Hematopoietic multipotent progenitor cell treated with erythropoietin and hydrocortisone succinate and interleukin-3 and kit ligand, for 15 days (in vitro differentiated cells): ENCODE measurements at regions not wholly inside any gene's neighbourhood (a gene's known extent, or its start where the extent isn't known, plus 50 kb on each side); places are given as distances from the start of the nearest gene placed in this dataset.

ENCODE experiments used
- DNase-seq: peaks from one replicate; pipeline ENCODE4 v3.0.0-alpha.2; 2015; ENCODE audit warnings: low spot score

DNA sequence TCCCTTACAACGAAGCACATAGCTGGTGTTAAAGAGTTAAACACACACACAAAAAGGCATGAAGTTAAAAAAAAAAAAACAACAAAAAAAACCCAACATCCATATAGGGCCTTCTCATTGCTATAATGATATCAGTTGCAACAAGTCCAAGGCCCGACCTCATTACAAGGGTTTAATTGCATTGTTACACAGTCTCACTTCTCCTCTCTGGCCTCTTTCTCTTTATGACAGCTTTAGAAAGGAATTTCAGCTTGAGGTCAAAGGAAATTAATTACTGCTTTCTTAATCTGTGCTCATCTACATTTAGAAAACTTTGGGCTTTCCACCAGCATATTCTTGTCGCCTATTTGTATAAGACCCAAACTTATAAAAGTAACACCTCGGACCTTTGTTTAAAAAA is 342.1 kb downstream of the NR2F2 start:
- no peak for DNase-seq

DNA sequence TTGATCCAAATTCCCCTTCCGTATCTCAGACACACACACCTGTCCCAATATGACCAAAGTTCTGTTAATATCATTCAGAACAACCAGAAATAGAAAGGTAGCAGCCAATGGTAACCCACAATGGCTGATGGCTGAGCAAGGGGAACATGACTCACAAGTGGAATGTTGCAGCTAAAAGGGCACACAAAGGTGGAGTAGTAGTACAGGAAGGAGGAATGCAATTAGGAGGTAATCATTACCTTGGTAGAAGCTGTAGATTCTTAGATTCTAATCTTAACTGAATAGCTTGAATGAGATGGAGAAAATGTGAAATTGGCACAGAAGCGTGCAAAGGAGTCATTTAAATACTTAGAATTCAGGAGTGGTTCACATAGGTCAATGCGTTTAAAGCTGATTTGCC is 347.9 kb downstream of the NR2F2 start:
- no peak for DNase-seq

DNA sequence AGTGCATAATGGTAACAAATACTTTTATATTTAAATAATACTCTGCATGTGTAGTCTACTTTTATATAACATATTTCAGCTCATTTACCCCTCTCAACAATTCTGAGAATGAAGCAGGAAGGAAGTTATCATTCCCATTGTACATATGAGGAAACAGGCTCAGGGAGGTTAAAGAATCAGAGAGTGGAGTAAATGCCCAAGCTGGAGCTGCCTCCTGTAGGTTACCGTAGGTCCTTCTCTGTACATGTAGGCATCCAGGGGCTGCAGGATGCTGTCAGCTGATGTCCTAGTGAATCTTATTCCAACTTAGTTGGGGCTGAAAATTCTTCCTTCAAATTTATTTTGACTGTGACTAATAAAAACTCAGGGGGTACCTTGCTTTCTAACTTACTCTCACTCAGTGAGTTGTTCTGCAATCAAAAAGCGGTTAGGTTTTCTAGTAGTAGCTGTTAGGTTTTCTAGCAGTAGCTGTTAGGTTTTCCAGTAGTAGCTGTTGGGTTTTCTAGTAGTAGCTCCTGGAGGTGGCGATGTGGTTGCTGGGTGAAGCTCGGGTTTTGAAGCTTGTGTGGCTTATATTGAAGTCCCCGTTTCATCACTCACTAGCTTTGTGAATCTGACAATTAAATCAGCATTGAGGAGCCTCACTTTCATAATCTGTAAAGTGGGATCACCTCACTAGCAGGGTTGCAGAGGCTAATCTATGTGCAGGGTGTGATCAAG is 357.0 kb downstream of the NR2F2 start:
- DNase-seq, result no peak

DNA sequence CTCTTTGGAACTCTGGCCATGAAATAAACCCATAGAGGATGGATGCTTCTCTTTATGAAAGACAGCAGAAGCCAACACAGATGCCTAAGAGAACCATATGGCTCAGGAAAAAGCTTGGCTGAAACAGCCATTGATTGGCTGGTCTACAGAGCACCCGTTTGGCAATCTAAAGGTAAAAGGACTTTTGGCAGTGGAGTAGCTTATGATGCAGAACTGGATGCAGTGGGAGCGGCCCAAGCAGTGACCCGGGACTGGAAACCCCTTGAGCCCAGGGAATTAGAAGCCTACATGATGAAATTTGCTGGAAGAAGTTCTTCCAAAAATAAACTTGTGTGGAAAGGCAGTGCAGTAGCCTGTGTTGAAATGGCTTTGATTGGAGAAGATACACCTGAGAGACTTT is 360.2 kb downstream of the NR2F2 start:
- DNase-seq, result no peak

DNA sequence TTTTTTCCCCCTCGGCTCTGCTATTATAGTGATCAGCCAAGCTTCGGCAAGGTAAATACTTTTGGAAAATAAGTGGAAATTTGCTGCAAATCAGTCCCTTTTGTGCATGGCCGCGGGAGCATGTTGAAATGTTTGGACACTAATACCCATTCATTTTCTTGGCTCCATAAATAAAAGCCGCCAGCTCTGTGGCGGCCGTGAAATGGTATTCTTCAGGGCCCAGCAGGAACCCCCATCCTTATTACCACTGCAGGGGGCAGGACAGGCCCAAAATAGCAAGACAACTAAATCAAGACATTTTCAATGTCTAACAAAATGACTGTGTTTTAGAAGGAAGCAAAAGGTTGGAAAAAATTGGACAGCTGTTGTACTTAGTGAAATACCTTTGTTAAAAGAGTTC is 362.3 kb downstream of the NR2F2 start:
- no peak for DNase-seq

DNA sequence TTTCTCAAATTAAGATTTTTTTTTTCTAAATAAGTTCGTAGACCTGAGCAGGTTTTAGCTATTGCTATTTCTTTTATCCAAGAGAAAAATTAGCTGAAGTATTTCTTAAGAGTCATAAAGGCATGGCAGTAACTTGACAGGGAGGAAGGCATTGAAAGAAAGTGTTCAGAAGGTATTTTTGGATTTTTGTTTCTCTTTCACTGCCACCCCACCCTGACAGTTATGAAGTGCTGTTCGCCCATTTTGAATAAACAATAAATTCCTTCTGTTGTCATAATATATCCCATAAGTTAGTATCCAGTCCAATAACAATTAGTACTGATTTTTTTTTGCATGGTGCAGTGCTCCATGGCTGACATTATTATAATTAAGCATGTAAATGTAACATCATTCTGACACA is 363.0 kb downstream of the NR2F2 start:
- no peak for DNase-seq

DNA sequence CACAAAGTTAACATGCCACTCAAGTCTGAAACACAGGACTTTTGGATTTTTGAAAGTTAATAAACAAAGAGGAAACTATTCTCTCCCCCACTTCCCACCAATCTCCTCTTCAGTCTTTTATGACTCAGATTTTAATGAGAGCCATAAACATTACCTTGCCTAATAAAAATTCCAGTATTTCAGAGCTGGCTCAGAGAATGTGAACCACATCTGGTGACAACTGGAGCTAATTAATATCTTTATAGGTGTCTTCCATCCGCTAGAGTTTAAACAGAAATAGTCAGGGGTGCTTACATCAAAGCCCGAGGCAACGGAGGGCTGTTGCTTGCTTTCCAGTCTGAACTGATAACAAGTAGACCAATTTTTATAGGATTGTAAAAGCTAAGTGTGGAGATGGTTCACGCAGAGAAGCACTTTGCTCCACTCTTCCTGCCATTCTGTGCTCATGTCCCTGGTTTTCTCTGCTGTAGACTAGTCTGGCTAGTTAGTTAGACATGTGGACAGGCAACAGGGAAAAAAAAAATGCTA is 363.6 kb downstream of the NR2F2 start:
- DNase-seq, result no peak

DNA sequence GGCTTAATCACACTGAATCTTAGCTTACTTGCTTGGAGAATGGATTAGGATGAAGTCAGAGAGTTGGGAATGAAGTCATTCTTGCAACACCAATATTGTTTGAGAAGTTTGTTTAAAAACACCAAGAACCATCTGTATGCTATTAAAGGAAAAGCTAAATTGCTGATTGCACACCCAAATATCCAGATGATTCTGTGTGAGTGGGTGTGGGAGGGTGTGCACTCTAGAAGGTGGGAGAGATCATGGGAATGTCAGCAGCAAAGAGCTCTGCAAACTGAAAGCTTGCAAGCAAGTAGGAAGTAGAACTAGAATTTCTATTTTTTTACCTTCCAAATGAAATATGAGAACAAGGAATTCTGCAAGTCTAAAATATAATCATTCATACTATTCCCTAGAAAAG is 364.9 kb downstream of the NR2F2 start:
- no peak for DNase-seq

DNA sequence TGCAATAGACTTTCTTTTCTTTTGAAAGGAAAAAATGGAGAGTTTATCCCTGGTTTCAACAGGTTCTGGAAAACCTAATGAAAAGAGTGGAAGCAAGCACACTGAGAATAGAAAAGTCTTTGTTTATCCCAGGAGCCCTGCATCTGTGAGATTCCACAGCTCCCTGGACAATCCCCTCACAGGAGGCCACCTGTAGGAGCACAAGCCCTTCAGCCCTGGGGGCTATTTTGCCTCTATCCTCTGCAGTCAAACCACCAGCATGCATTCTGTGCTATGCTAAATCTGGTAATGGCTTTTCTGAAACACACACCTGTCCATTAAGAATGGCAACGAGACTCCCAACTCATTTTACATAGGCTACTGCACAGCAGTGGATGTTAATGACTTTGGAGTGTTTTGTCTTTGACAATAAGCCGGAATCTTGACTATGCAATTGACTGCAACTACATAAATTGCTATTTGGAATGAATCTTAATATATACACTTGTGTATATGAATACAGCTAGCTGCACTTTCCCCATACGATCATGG is 369.4 kb downstream of the NR2F2 start:
- DNase-seq, result no peak

DNA sequence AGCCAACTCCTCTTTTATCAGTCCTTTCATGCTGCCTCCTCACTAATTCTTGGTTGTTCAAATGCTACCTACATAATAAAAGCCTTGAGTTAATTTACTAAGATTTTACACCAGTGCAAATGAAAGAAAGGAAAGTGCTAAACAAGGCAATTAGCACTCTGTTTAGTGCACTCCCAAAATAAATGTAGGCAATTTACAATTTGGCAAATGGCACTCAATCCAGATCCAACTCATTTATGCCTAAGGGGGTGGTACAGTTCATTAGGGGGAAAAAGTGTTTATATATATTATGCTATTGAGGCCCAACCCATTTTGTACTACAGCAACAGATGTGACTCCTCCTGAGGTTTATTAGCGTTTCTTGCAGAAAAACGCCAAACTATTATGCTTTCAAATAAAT is 370.1 kb downstream of the NR2F2 start:
- no peak for DNase-seq

DNA sequence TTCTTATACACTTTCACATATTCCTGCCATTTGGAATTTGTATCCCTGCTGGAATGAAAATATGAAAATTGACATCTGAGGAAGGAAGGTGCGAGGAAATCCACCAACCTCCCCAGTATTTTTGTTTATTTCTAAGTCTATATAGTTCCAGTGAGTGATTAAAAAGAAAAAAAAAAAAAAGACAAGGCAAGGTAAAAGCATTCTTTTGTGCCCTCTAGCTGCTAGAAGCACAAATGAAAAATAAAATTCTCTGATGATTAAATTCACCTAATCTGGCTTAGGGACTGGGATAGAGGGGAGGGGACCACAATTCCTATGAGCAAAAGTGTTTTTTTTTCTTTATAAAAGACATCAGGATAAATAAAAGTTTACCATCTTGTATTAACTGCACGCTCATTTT is 370.9 kb downstream of the NR2F2 start:
- DNase-seq, result no peak

DNA sequence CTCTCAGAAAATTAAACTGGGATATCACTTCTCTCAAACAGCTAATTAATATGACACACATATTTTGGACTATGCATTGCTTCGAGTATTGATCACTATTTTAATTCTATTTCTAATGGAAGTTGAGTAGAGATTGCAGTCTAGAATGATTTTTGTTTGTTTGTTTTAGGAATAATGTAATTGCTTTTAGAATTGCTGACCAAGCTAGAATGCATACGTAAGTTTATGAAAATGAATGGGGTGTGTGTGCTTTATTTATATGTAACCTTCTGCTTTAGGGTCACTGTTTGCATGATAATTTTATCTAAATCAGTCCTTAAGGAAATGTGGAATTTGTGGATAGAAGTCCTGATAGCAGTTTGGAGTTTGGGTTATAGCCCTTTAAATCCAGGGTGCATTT is 371.4 kb downstream of the NR2F2 start:
- no peak for DNase-seq

DNA sequence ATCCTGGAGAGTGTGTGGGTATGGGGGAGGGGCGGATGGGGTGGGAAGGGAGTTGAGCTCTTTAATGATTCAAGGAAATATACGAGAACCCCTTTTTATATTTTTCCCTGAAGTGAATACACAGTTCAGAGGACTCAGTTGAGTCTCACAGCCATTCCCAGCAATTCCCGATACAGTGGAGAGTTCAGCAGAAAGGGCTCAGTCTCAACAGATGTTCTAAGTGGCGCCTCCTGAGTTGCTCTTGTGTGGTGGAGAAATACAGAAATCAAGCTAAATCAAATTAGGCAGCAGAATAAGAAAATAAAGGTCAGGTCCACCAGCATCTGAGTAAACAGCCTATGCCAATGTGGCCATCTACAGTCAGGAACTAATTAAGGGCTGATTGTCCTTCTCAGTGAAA is 372.1 kb downstream of the NR2F2 start:
- no peak for DNase-seq

DNA sequence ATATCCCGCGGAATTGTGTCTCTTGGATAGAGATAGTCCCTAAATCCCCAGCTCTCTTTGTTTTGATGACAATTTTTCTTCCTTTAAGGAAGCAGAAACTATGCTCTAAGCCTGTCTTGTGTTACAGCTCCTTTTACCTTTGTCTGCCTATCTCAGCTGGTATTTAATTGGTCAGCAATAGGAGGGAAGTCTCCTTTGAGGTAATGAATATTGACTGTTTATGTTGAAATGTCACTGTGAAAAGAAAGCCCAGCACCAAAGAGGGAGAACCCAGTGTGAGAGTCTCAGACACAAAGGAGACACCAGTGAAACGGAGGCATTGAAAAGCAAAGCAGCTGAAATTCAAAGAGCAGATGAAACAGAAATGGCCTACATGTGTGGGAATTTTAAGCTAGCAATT is 372.6 kb downstream of the NR2F2 start:
- DNase-seq, result no peak

DNA sequence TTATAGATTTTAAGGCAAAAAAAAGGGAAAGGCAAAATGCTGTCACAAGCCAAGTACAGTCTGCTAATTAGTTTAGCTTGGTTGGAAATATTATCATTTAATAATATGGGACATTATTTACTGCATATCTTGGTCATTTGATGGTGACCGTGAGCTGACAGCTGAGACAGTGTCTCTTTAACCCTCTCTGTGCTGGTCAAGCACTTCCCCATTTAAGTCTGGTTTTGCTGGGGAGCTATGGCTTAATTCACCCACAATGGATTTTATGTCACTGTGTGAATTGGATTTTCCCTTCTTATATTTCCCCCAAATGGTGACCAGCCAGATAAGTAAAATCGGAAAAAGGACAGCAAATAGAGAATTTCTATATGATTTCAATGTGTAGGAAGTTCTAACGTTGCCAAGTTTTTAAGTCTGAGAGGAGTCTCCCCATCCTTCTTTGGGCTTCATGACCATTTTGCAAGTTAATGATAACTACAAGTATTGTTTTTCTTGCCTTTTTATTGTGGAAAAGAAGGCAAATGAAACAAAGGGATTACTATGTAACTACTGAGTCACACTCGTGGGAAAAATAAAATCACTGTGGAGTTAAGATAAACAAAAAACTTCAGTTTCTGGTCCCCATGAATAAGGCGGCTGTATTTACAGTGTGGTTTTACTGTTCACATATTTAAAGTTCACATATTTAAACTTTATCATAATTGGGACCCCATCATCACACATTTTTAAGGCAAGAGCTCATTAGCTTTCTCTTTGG is 373.5 kb downstream of the NR2F2 start:
- no peak for DNase-seq

DNA sequence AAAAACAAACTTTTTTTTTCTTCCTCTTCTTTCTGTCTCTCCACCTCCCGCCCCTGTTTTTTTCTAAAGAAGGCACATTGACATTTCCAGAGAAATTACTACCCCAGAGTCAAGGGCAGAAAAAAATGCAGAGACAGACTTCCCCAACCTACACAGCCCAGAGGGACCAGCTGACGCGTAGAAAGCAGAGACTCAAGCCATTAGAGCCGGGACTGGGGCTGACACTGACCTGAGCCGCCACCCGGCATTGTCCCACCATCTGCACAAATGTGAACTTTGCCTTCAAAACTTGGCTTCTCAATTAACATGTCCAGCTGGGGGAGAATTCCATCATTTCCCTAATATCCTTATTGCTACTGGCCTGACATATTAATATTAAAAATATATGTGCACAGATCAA is 385.6 kb downstream of the NR2F2 start:
- no peak for DNase-seq

DNA sequence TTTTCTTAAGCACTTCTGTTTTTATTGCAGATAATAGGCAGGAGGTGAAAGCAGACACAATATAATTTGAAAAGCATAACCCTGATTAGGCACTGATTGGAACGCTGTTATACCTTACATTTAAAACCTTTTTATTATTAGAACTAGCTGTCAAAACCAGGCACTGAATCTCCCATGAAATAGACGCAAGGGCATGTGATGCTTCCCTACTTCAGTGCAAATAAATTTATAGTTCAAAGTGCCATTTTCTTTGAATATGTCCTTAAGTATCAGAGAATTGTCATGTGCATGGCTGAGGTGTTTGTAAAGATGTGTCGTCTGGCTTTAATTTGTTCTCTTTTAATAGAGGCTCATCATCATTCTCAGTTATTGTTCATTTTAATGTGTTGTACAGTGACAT is 386.0 kb downstream of the NR2F2 start:
- DNase-seq, result no peak

DNA sequence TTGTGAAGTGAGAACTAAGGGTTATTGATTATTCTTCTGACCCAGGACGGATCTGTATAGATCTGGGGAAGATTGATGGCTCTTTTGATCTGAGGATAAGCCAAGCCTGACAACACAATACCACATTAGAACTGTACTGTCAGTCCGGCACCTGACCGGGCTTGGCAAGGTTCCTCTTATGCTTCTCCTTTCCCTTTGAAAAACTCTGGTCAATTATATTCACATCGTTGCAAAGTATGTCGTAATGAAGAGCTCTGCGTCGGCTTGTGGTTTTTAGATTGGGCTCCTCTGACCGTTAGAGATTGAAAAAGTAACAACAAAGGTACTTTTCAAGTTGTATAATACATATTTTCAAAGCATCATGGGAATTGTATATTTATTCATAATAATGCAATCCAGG is 389.8 kb downstream of the NR2F2 start:
- no peak for DNase-seq

DNA sequence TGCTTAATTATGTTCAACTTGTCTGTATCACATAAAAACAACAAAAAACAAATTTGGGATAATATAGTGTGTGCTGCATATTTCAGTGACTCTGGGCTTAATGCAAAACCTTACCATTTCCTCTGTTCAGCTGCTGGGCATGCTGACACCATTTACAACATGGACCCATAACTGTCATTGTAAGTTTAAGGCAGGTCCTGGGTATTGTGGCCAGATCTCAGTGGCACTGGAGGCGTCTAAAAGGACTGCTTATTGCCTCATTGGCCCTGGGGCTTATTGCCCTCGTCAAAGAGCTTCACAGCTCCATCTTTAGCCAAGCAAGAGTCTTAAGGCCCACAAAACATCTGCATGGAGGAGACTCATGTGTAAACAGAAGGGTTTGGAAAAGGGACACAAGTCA is 390.2 kb downstream of the NR2F2 start:
- no peak for DNase-seq

DNA sequence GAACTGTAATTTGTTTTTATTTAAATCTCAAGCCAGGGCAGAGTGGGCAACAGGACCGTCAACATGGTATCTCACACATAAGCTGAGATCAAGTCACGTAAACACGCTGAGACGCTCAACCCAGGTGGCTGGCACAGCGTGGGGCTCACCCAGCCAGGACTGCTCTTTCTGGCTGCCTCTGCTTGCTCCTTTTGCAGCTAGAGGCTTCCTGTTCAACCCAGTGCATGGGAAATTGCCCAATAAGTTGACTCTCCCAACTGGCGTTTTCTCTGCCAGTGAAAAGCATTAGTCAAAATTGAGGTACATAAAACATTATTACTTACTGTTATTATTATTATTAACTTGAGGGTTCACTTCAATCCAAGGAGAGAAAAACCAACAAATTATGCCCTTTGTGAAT is 398.1 kb downstream of the NR2F2 start:
- no peak for DNase-seq

DNA sequence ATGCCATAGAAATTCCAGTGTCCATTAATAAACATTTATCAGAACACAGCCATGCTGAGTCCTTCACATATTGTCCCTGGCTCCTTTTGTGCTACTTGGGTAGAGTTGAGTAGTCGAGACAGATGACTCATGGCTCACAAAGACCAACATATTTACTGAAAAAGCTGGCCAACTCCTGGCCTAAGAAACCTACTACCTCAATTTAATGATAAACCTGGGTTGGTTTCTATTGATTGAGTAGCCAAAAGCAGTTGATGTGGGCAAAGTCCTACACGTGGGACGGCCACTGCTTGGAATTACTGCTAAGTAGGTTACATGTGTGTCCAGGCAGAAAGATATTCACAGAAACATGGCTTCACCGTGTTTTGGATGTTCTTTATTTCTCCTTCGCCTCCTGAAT is 402.2 kb downstream of the NR2F2 start:
- DNase-seq, result no peak

DNA sequence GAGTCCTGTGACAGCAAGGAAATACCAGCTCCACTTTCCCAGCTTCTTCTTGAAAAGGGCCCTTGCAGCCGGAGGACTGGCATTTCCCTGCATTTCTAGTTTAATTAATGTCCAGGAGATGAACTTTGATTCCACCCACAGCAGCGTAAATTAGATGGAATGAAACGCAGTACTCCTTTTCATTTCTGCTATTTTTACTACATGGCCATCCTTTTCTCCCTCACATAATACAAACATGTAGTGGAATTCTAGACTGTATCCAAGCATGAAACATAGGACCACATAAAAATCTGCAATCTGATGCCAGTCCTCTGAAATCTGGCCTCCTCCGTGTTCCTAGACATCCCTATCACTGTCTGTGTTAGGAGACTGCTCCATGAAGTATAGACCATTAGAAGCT is 403.2 kb downstream of the NR2F2 start:
- no peak for DNase-seq

DNA sequence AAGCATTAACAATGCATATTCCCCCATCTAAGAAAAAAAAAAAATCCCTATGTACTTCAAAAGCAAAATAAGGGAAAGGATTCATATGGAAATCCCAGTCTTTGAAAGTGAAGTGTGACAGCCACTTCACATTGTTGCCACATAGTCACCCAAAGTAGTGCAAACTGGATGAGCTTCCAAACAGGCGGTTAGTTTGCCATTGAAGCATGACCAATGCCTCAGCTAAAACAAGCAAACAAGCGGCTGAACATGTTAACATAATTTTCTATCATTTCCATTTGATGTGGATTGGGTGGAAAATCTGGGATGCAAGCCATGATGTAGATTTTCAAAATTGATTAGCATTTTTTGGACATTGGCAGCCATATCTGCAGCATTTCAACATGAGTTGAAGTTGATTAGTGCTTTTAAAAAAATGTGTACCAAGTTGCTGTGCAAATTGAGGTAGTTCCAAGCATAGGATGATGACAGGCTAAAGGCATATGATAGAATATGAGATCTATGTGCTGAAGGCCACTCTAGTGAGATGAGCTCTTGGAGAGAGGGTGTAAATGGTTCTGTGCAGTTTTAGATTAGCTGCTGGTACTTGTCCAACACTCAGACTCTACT is 405.2 kb downstream of the NR2F2 start:
- no peak for DNase-seq
